Breast epithelium (tissue), 4 donors: ENCODE measurements at regions not wholly inside any gene's neighbourhood (a gene's known extent, or its start where the extent isn't known, plus 50 kb on each side); places are given as distances from the start of the nearest gene placed in this dataset.

Experiments
- DNase-seq, 2 donors: peaks; one replicate each; pipeline ENCODE4 v3.0.0-alpha.2; 2019; ENCODE audit warnings: low spot score in 2 of 2
- H3K27ac ChIP-seq, 2 donors: fragments of 200-600 bp; sonication (generic) in 1 of 2; one replicate each; pipeline ENCODE4 v1.5.1; 2016 to 2019; ENCODE audit warnings: mild to moderate bottlenecking in 1 of 2
- H3K27me3 ChIP-seq, 2 donors: fragments of 200-600 bp; sonication (generic) in 1 of 2; one replicate each; pipeline versions ENCODE4 v1.5.1 to v1.6.0; 2017 to 2019; ENCODE audit warnings: control low read depth in 1 of 2, mild to moderate bottlenecking in 1 of 2
- H3K36me3 ChIP-seq: fragments of 200-600 bp; one replicate; pipeline ENCODE4 v1.5.1; 2019
- H3K4me1 ChIP-seq, 2 donors: fragments of 200-600 bp; sonication (generic); one replicate each; pipeline ENCODE4 v1.5.1; 2016 to 2019; ENCODE audit warnings: control low read depth in 1 of 2
- H3K4me3 ChIP-seq, 3 donors: fragments of 200-600 bp; sonication (generic); 1 replicate in 2 of 3; 2 replicates in 1 of 3; pipeline ENCODE4 v1.5.1; 2016 to 2019; ENCODE audit warnings: mild to moderate bottlenecking in 3 of 3, moderate library complexity in 2 of 3
- H3K9me3 ChIP-seq, 2 donors: fragments of 200-600 bp; sonication (generic) in 1 of 2; one replicate each; pipeline ENCODE4 v1.5.1; 2016 to 2019; ENCODE audit warnings: control low read depth in 1 of 2
- POLR2A ChIP-seq: fragments of 450-650 bp; IDR thresholded peaks from one replicate; pipeline ENCODE4 v1.6.1; 2016; ENCODE audit warnings: antibody characterized with exemption, mild to moderate bottlenecking, moderate library complexity
- POLR2AphosphoS5 ChIP-seq, 3 donors: sonication (generic); formaldehyde crosslinking; IDR thresholded peaks; one replicate each; pipeline ENCODE4 v1.6.1; 2017; ENCODE audit warnings: antibody characterized with exemption in 3 of 3
- intact Hi-C: fragments of 100-400 bp; cut with DNase I; formaldehyde crosslinking; loops from one replicate; pipeline ENCODE4 v1.15.1; 2023; ENCODE audit warnings: low total_unique reads
- TF ChIP-seq, protein P1 (sequence below), 3 donors: fragments of 450-650 bp; IDR thresholded peaks; one replicate each; pipeline ENCODE4 v1.5.1; 2016 to 2017; ENCODE audit warnings: antibody characterized with exemption in 3 of 3, mild to moderate bottlenecking in 3 of 3, moderate library complexity in 3 of 3

DNA sequence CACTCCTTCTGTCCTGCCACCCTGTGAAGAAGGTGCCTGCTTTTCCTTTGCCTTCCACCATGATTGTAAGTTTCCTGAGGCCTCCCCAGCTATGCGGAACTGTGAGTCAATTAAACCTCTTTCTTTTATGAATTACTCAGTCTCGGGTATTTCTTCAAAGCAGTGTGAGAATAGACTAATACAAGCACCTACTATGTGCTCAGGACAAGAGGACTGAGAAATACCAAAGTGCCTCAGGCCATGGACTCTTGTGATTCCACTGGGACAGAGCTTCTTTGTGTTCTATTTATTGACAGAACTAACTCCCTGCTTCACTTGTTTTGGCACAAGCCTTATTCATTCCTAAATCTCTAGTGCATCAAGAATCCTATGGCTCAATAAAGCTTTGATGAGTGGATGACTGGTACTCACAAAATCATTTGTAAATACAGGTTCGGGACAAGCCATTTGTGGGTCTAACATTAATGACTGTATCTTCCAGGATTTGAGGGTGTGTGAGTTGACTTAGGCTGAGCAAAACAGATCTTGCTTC lies 204.2 kb downstream of the PDCD6IP start:
- Histone ChIP-seq H3K36me3 (no peaks in the 10 kb centered on the region), H3K4me3 (no peak overlapping the region), H3K9me3 (no peaks in the 10 kb centered on the region), H3K4me1 (no peaks in the 10 kb centered on the region), H3K27me3 (no peaks in the 10 kb centered on the region), H3K27ac (no peak overlapping the region)
- intact Hi-C loops, result no loop called here
- no peak for DNase-seq
- TF ChIP-seq POLR2A (no peak), POLR2AphosphoS5 (IDR thresholded peaks at IDR 0.05) (no peak)
- TF ChIP-seq, protein P1, sequence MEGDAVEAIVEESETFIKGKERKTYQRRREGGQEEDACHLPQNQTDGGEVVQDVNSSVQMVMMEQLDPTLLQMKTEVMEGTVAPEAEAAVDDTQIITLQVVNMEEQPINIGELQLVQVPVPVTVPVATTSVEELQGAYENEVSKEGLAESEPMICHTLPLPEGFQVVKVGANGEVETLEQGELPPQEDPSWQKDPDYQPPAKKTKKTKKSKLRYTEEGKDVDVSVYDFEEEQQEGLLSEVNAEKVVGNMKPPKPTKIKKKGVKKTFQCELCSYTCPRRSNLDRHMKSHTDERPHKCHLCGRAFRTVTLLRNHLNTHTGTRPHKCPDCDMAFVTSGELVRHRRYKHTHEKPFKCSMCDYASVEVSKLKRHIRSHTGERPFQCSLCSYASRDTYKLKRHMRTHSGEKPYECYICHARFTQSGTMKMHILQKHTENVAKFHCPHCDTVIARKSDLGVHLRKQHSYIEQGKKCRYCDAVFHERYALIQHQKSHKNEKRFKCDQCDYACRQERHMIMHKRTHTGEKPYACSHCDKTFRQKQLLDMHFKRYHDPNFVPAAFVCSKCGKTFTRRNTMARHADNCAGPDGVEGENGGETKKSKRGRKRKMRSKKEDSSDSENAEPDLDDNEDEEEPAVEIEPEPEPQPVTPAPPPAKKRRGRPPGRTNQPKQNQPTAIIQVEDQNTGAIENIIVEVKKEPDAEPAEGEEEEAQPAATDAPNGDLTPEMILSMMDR (IDR thresholded peaks at IDR 0.05), result no peak

DNA sequence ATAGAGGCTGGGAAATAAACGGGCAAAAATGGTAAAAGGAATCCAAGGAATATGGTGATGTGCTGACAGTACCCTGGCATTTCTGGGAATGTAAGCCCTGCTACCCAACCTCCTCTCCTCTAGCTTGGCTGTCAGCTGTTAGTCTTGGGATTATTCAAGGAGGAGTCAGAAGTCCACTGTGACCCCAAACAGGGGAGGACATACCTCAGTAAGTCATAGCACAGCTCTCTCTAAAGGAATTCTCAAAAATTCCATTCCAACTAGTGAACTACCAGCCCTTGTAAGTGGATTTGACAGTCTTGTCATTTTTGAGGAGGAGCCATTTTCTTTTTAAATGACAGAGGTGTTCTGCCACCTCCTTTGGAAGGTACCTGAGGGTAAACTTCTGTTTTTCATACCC lies 207.5 kb downstream of the PDCD6IP start:
- Histone ChIP-seq H3K9me3 (no peaks in the 10 kb centered on the region), H3K27ac (no peak overlapping the region), H3K4me1 (no peaks in the 10 kb centered on the region), H3K36me3 (no peaks in the 10 kb centered on the region), H3K4me3 (no peak overlapping the region), H3K27me3 (no peaks in the 10 kb centered on the region)
- no peak for TF ChIP-seq POLR2AphosphoS5 (IDR thresholded peaks at IDR 0.05)
- TF ChIP-seq, protein P1 (IDR thresholded peaks at IDR 0.05), result no peak
- TF ChIP-seq POLR2A, result no peak
- intact Hi-C loops, result no loop called here
- DNase-seq, result no peak

DNA sequence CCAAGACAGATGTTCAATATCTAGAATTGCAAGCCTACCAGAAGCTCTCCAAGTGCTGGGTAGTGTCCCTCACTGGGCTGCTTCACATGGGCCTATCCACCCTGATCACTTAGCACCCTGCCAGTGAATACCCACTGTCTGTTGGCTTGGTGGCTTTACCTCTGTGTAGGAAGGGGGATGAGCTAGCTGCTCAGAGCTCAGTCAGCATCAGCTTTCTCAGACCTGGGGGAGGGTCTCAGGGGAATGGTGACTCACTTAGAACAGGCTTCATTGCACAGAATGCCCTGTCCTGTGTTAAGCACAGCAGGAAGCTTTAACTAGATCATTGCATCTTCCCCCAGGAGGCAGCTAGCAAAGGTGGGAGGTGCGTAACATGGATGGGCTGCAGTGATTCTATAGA lies 209.8 kb downstream of the PDCD6IP start:
- no peak for TF ChIP-seq POLR2AphosphoS5 (IDR thresholded peaks at IDR 0.05)
- no peak for TF ChIP-seq POLR2A
- TF ChIP-seq, protein P1 (IDR thresholded peaks at IDR 0.05), result no peak
- no peaks in the 10 kb centered on the region for H3K9me3 ChIP-seq
- no peaks in the 10 kb centered on the region for H3K4me1 ChIP-seq
- DNase-seq, result no peak
- no peak overlapping the region for H3K27ac ChIP-seq
- no peaks in the 10 kb centered on the region for H3K36me3 ChIP-seq
- no peak overlapping the region for H3K4me3 ChIP-seq
- intact Hi-C loops, result no loop called here
- H3K27me3 ChIP-seq, result no peaks in the 10 kb centered on the region

DNA sequence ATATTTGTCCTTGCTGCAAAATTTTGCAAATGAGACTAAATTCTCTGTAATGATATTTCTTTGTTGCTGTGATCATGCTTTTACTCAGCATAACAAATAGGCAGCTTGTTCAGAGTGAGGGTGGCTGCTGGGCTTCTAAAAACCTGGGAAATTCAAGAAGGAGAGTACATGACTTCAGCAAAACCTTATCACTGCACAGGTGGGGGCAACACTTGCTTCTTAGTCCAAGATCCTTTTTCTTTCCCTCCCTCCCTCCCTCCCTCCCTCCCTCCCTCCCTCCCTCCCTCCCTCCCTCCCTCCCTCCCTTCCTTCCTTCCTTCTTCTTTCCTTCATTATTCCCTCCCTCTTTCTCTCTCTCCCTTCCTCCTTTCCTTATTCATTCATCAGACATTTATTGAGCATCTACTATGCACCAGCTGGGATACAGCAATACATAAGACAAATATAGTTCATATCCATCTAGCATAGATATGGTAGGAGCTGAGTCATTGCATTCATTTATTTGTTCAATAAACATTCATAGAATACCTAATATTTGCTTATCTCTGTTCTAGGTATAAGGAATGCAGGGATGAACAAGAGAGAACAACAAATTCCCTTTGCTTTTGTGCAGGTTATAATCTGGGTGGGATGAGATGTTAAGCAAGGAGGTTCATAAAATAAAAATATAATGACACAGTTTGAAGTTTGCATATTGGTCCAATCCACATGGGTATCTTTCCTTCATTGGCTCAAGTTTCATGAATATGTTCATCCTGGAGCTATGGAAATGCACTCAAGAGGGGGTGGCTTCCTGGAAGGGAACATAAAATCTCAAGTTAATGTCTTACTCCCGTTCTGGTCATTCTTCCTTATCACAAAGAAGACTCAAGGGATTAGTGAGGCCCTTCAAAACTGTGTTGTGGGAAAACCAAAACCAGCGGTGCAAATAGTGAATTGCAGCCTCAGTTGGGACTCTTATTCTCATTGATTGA lies 210.7 kb downstream of the PDCD6IP start:
- intact Hi-C loops, result no loop called here
- H3K4me1 ChIP-seq, result no peaks in the 10 kb centered on the region
- TF ChIP-seq POLR2AphosphoS5 (IDR thresholded peaks at IDR 0.05), result no peak
- TF ChIP-seq, protein P1 (IDR thresholded peaks at IDR 0.05), result no peak
- TF ChIP-seq POLR2A, result no peak
- no peaks in the 10 kb centered on the region for H3K9me3 ChIP-seq
- H3K27me3 ChIP-seq, result no peaks in the 10 kb centered on the region
- H3K4me3 ChIP-seq, result no peak overlapping the region
- no peak for DNase-seq
- no peak overlapping the region for H3K27ac ChIP-seq
- H3K36me3 ChIP-seq, result no peaks in the 10 kb centered on the region
